HL-60 (cell line): ENCODE measurements at regions not wholly inside any gene's neighbourhood (a gene's known extent, or its start where the extent isn't known, plus 50 kb on each side); places are given as distances from the start of the nearest gene placed in this dataset.

Source experiments
- DNase-seq, 2 experiments: peaks; one replicate each; pipeline ENCODE4 v3.0.0-alpha.2; 2010 to 2020; ENCODE audit warnings: low read depth in 1 of 2, low spot score in 1 of 2
- H3K27ac ChIP-seq: fragments of 250-450 bp; sonication (Bioruptor Pico); replicated peaks from 2 replicates; pipeline ENCODE4 v1.5.1; 2020; ENCODE audit warnings: mild to moderate bottlenecking, moderate library complexity
- H3K27me3 ChIP-seq: fragments of 250-450 bp; sonication (Bioruptor Pico); 2 replicates; pipeline ENCODE4 v1.5.1; 2021; ENCODE audit warnings: mild to moderate bottlenecking, moderate library complexity; ENCODE audit not compliant: insufficient read depth, poor library complexity, severe bottlenecking
- H3K4me3 ChIP-seq: replicated peaks from 2 replicates; pipeline ENCODE4 v1.5.1; 2011; ENCODE audit warnings: mild to moderate bottlenecking, control low read depth, low read length; ENCODE audit not compliant: insufficient read depth
- GABPA ChIP-seq: IDR thresholded peaks from 2 replicates; pipeline ENCODE4 v1.6.1; 2012; ENCODE audit warnings: low read depth
- POLR2AphosphoS5 ChIP-seq: IDR thresholded peaks from 2 replicates; pipeline ENCODE4 v1.6.1; 2012; ENCODE audit warnings: low read depth
- SPI1 ChIP-seq: IDR thresholded peaks from 2 replicates; pipeline ENCODE4 v1.6.1; 2012; ENCODE audit warnings: low read depth, mild to moderate bottlenecking, borderline replicate concordance
- TF ChIP-seq, protein P1 (sequence below): IDR thresholded peaks from one replicate; pipeline ENCODE4 v1.5.1; 2011; ENCODE audit warnings: low read length, control low read depth, inconsistent platforms; ENCODE audit not compliant: insufficient read depth
- TF ChIP-seq, protein P2 (sequence below): IDR thresholded peaks from 2 replicates; pipeline ENCODE4 v1.6.1; 2012; ENCODE audit warnings: low read depth; ENCODE audit not compliant: insufficient replicate concordance

DNA sequence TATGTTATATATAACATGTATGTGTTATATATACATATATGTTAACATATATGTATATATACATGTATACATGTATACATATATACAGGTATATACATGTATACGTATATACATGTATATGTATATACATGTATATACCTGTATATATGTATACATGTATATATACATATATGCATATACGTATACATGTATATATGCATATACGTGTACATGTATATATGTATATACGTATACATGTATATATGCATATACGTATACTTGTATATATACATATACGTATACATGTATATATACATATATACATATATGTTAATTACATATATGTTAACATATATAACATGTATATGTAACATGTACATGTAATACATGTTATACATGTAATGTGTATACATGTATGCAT is 1077.3 kb upstream of the ADGRL3 start:
- TF ChIP-seq POLR2AphosphoS5, result no peak
- TF ChIP-seq, protein P1, sequence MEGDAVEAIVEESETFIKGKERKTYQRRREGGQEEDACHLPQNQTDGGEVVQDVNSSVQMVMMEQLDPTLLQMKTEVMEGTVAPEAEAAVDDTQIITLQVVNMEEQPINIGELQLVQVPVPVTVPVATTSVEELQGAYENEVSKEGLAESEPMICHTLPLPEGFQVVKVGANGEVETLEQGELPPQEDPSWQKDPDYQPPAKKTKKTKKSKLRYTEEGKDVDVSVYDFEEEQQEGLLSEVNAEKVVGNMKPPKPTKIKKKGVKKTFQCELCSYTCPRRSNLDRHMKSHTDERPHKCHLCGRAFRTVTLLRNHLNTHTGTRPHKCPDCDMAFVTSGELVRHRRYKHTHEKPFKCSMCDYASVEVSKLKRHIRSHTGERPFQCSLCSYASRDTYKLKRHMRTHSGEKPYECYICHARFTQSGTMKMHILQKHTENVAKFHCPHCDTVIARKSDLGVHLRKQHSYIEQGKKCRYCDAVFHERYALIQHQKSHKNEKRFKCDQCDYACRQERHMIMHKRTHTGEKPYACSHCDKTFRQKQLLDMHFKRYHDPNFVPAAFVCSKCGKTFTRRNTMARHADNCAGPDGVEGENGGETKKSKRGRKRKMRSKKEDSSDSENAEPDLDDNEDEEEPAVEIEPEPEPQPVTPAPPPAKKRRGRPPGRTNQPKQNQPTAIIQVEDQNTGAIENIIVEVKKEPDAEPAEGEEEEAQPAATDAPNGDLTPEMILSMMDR, result no peak
- no peak for TF ChIP-seq SPI1
- TF ChIP-seq, protein P2, sequence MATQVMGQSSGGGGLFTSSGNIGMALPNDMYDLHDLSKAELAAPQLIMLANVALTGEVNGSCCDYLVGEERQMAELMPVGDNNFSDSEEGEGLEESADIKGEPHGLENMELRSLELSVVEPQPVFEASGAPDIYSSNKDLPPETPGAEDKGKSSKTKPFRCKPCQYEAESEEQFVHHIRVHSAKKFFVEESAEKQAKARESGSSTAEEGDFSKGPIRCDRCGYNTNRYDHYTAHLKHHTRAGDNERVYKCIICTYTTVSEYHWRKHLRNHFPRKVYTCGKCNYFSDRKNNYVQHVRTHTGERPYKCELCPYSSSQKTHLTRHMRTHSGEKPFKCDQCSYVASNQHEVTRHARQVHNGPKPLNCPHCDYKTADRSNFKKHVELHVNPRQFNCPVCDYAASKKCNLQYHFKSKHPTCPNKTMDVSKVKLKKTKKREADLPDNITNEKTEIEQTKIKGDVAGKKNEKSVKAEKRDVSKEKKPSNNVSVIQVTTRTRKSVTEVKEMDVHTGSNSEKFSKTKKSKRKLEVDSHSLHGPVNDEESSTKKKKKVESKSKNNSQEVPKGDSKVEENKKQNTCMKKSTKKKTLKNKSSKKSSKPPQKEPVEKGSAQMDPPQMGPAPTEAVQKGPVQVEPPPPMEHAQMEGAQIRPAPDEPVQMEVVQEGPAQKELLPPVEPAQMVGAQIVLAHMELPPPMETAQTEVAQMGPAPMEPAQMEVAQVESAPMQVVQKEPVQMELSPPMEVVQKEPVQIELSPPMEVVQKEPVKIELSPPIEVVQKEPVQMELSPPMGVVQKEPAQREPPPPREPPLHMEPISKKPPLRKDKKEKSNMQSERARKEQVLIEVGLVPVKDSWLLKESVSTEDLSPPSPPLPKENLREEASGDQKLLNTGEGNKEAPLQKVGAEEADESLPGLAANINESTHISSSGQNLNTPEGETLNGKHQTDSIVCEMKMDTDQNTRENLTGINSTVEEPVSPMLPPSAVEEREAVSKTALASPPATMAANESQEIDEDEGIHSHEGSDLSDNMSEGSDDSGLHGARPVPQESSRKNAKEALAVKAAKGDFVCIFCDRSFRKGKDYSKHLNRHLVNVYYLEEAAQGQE, result no peak
- TF ChIP-seq GABPA, result no peak
- Histone ChIP-seq H3K27me3 (no peaks in the 10 kb centered on the region), H3K4me3 (no peak overlapping the region), H3K27ac (no peak overlapping the region)
- no peak for DNase-seq

DNA sequence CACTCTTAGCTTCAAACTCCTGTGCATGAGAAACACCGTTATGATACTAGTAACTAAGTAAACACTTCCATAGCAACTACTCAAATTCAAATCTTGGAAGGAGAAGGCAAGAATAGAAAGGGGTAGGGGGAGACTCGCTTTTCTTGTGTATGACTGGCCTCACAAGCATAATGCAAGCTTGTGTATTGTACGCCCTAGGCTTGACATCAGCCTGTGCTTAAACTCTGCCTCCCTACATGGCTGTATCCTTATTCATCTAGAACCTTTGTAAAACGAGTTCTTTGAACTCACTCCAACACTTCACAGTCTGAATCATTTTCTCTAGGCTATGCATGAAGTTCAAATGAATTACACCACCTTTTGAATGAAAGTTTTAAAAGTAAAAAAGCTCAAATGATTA is 1071.2 kb upstream of the ADGRL3 start:
- H3K4me3 ChIP-seq, result no peak overlapping the region
- no peak for TF ChIP-seq GABPA
- H3K27me3 ChIP-seq, result no peaks in the 10 kb centered on the region
- DNase-seq, result no peak
- H3K27ac ChIP-seq, result no peak overlapping the region

DNA sequence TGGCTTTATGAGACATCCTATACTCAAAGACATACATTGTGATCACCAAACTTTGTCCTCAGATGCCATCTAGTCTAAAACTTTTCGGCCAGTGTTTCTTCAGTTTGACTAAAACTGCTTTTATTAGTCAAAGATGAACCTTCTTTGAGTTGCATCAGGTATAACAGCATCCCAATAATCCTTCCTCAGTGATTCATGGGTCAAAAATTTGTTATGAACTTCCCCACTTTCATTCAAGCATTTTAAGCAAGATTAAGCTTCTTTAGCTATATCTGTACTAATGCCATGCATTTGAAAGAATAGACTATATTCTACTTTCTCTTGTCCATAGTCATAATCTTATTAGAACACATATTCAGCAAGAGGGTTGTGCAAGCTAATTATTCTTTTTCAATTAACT is 1070.4 kb upstream of the ADGRL3 start:
- Histone ChIP-seq H3K4me3 (no peak overlapping the region), H3K27me3 (no peaks in the 10 kb centered on the region), H3K27ac (no peak overlapping the region)
- no peak for DNase-seq
- TF ChIP-seq, protein P1, result no peak
- TF ChIP-seq GABPA, result no peak
- TF ChIP-seq POLR2AphosphoS5, result no peak
- TF ChIP-seq, protein P2, result no peak
- TF ChIP-seq SPI1, result no peak

DNA sequence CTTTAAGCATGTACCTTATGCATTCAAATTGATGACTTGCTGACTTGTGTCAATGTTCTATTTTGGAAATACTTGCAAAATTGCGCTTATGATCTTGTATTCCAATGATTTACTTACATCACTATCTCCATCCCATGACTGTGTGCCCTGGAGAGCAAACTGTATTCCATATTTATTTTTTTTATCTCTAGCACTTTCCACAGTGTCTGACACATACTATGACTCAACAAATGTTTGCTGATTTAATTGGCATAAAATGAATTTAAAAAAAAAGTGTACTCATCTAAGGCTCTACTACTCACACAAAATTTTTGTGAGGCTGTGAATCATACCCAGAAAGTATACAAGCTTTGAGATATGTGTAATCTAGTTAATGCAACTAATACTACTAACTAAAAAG is 1066.8 kb upstream of the ADGRL3 start:
- H3K27ac ChIP-seq, result no peak overlapping the region
- H3K4me3 ChIP-seq, result no peak overlapping the region
- no peaks in the 10 kb centered on the region for H3K27me3 ChIP-seq
- TF ChIP-seq, protein P1, result no peak
- TF ChIP-seq SPI1, result no peak
- no peak for DNase-seq
